ENCODE measurements at regions not wholly inside any gene's neighbourhood (a gene's known extent, or its start where the extent isn't known, plus 50 kb on each side); places are given as distances from the start of the nearest gene placed in this dataset.

DNA sequence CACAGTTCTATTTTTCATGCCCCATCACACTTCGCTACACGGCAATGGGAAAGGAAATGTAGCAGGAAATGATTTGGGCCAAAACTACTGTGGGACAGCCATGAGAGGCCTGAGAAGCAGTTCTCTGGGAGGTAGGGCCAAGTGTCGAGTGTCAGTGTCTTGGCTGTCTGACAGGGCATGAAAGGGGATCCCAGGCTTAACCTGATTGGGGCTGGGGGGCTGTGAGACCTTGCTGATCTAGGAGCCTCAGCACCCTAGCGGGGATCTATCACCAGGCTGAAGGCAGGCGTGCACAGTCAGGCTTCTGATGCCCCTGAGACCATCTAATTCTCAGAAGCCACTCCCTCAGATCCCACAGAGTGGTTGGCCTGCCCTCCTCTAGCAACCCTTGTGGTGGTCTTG, 58.2 kb upstream of the SLC25A13 start:
- TF ChIP-seq, protein P1, sequence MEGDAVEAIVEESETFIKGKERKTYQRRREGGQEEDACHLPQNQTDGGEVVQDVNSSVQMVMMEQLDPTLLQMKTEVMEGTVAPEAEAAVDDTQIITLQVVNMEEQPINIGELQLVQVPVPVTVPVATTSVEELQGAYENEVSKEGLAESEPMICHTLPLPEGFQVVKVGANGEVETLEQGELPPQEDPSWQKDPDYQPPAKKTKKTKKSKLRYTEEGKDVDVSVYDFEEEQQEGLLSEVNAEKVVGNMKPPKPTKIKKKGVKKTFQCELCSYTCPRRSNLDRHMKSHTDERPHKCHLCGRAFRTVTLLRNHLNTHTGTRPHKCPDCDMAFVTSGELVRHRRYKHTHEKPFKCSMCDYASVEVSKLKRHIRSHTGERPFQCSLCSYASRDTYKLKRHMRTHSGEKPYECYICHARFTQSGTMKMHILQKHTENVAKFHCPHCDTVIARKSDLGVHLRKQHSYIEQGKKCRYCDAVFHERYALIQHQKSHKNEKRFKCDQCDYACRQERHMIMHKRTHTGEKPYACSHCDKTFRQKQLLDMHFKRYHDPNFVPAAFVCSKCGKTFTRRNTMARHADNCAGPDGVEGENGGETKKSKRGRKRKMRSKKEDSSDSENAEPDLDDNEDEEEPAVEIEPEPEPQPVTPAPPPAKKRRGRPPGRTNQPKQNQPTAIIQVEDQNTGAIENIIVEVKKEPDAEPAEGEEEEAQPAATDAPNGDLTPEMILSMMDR (IDR thresholded peaks at IDR 0.05): no peak
- no peak for TF ChIP-seq POLR2A (IDR thresholded peaks at IDR 0.05)
- no peak for TF ChIP-seq POLR2AphosphoS5 (IDR thresholded peaks at IDR 0.05)

Measured in transverse colon (tissue), 4 donors.